ENCODE measurements at regions not wholly inside any gene's neighbourhood (a gene's known extent, or its start where the extent isn't known, plus 50 kb on each side); places are given as distances from the start of the nearest gene placed in this dataset.
"Not testable (repeated sequence)": the region's sequence is repeated elsewhere in the genome, so short reads cannot be mapped to it uniquely, and the experiment has no call there.

- DNase-seq, result no peak
Measured at GRCh38 chr2:198909525-198910267, 548.0 kb downstream of the SATB2 start.

GRCh38 chr2:198905881-198906612 is 551.7 kb downstream of the SATB2 start:
- DNase-seq, result no peak

GRCh38 chr2:198901894-198902293 is 555.8 kb downstream of the SATB2 start:
- no peak for DNase-seq

GRCh38 chr2:198900141-198900540 is 557.6 kb downstream of the SATB2 start:
- no peak for DNase-seq

- DNase-seq, result no peak
Measured at GRCh38 chr2:198890490-198890889, 567.2 kb downstream of the SATB2 start.

GRCh38 chr2:198883604-198884003 is 574.1 kb downstream of the SATB2 start:
- no peak for DNase-seq

- no peak for DNase-seq
Measured at GRCh38 chr2:198880986-198881385, 576.8 kb downstream of the SATB2 start.

GRCh38 chr2:198880421-198880820 is 577.3 kb downstream of the SATB2 start:
- DNase-seq, result no peak

GRCh38 chr2:198874472-198874858 is 583.3 kb downstream of the SATB2 start:
- no peak for DNase-seq

GRCh38 chr2:198873503-198874471 is 584.0 kb downstream of the SATB2 start:
- DNase-seq, result no peak

GRCh38 chr2:198863655-198864054 is 594.1 kb downstream of the SATB2 start:
- DNase-seq, result no peak

- no peak for DNase-seq
Measured at GRCh38 chr2:198861080-198861479, 596.7 kb downstream of the SATB2 start.

GRCh38 chr2:198857246-198857645 is 600.5 kb downstream of the SATB2 start:
- no peak for DNase-seq

GRCh38 chr2:198855746-198856145 is 602.0 kb downstream of the SATB2 start:
- not testable (repeated sequence) for DNase-seq

- DNase-seq, result no peak
Measured at GRCh38 chr2:198852248-198852647, 605.5 kb downstream of the SATB2 start.

- DNase-seq, result no peak
Measured at GRCh38 chr2:198825534-198825933, 632.2 kb downstream of the SATB2 start.

- DNase-seq, result no peak
Measured at GRCh38 chr2:198817536-198817935, 640.2 kb downstream of the SATB2 start.

- no peak for DNase-seq
Measured at GRCh38 chr2:198815626-198816025, 642.1 kb downstream of the SATB2 start.

- DNase-seq, result no peak
Measured at GRCh38 chr2:198811198-198811597, 646.5 kb downstream of the SATB2 start.

GRCh38 chr2:198809976-198810375 is 647.8 kb downstream of the SATB2 start:
- no peak for DNase-seq

GRCh38 chr2:198807131-198807530 is 650.6 kb downstream of the SATB2 start:
- DNase-seq, result no peak

GRCh38 chr2:198795419-198795818 is 662.3 kb downstream of the SATB2 start:
- no peak for DNase-seq

GRCh38 chr2:198791623-198792022 is 666.1 kb downstream of the SATB2 start:
- no peak for DNase-seq
